D721Med (cell line): ENCODE measurements at regions not wholly inside any gene's neighbourhood (a gene's known extent, or its start where the extent isn't known, plus 50 kb on each side); places are given as distances from the start of the nearest gene placed in this dataset.

ENCODE experiments used
- DNase-seq: peaks from one replicate; pipeline ENCODE4 v3.0.0; 2011; ENCODE audit warnings: low spot score; ENCODE audit not compliant: insufficient read length
- FAIRE-seq: peaks from 2 replicates; lab custom pipeline; 2011; peaks lifted over from hg19 to GRCh38; lab: Jason Lieb, UNC
- CTCF ChIP-seq: IDR thresholded peaks from 2 replicates; pipeline ENCODE4 v1.5.1; 2012; ENCODE audit warnings: mild to moderate bottlenecking, control low read depth; ENCODE audit not compliant: insufficient read depth; ENCODE audit errors: missing control alignments

- DNase-seq (no peak), FAIRE-seq (no peak)
- TF ChIP-seq CTCF: no peak
Observed at GRCh38 chr5:1725641-1726468, 73.8 kb downstream of the MRPL36 start.

- no peak for DNase-seq
- FAIRE-seq: no peak
- no peak for TF ChIP-seq CTCF
Observed at GRCh38 chr5:1724822-1725602, 74.6 kb downstream of the MRPL36 start.

- DNase-seq: no peak
- TF ChIP-seq CTCF: no peak
- no peak for FAIRE-seq
Observed at GRCh38 chr5:1723957-1724821, 75.4 kb downstream of the MRPL36 start.

- FAIRE-seq (no peak), DNase-seq (no peak)
- TF ChIP-seq CTCF: no peak
Observed at GRCh38 chr5:1723476-1723875, 76.2 kb downstream of the MRPL36 start.

- DNase-seq: no peak
Observed at GRCh38 chr5:1722877-1723276, 76.8 kb downstream of the MRPL36 start.

More at GRCh38 chr5:1722877-1723276, 76.8 kb downstream of the MRPL36 start:
- TF ChIP-seq CTCF: no peak
- FAIRE-seq: no peak
